Stimulated activated CD4-positive, alpha-beta T cell treated with anti-CD3 and anti-CD28 coated beads, Interleukin-15, amount 100 ng/mL, for 24 hours (primary cell): ENCODE measurements at regions not wholly inside any gene's neighbourhood (a gene's known extent, or its start where the extent isn't known, plus 50 kb on each side); places are given as distances from the start of the nearest gene placed in this dataset.
A peak's percentile ranks its signal among the peaks of the same experiment; 100 is the strongest.

Experiments
- DNase-seq: peaks from one replicate; pipeline ENCODE4 v3.0.0-alpha.2; 2020

- no peak for DNase-seq
These were observed 73.9 kb upstream of the TAF9B start for GRCh38 chrX:78213331-78213730.

DNA sequence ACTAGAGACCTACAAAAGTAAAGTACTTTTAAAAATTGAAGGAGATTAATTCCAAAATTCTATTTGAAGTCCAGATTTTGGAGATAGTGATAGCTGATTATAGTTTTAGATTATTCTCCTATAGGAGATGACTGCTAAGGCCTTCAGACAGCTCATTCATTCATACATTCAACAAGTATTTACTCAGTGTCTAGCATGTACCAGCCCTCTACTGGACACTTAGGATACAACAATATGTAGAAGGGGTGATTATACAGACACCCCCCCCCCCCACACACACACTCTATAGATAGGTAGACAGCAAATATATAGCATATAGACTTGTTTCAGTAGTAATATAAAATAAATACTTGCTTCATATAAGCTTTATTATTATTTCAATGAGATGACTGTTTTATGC, 60.4 kb upstream of the TAF9B start:
- peak; percentile 2 for DNase-seq
